NCI-H2029 (cell line): ENCODE measurements at regions not wholly inside any gene's neighbourhood (a gene's known extent, or its start where the extent isn't known, plus 50 kb on each side); places are given as distances from the start of the nearest gene placed in this dataset.

Experiments
- DNase-seq: peaks from one replicate; lab custom pipeline; 2025; lab: John Stamatoyannopoulos, UW

GRCh38 chr20:57848282-57848681 lies 138.5 kb upstream of the PMEPA1 start:
- DNase-seq: no peak

DNA sequence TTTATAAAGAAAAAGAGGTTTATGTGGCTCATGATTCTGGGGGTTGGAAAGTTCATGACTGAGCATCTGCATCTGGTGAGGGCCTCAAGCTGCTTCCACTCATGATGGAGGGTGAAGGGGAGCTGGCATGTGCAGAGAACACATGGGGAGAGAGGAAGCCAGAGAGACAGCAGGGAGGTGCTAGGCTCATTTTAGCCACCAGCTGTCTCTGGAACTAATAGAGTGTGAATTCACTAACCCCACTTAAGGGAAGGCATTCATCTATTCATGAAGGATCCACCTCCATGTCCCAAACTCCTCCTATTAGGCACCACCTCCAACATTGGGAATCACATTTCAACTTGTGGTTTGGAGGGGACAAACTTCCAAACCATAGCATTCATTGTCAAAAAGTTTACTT lies 137.3 kb upstream of the PMEPA1 start:
- DNase-seq: no peak

- no peak for DNase-seq
Measured at GRCh38 chr20:57844626-57845596, 135.1 kb upstream of the PMEPA1 start.

DNA sequence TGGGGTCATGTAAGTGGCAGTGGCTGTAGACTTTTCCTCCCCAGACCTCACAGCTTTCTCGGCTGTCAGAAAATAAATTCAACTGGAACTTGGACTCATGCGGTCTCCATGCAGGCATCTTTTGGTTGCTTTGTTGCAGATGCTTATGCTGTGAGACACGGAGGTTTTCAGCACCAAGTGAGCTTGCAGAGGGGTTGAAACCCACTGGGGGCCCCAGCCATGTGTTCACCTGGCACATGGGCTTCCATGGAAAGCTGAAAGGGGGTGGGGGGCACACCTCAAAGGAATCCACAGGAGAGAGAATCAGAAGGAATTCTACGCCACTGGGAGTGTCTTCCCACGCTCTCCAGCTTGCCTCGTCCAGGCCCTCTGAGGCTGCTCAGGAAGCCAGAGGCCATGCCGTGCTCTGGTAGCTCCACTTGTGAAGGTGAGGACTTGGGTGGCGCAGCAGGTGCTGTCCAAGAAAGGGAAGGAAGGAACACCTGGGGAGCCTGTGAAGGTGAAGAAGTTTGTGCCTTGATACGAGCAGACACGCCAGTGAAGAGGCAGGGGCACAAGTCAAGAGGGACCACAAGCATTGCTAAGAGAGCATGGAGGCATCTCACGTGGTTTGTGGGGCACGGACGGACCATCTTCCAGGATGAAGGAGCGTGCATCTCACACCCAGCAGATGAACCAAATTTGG lies 134.3 kb upstream of the PMEPA1 start:
- DNase-seq: no peak

GRCh38 chr20:57842720-57843119 lies 132.9 kb upstream of the PMEPA1 start:
- DNase-seq: no peak

DNA sequence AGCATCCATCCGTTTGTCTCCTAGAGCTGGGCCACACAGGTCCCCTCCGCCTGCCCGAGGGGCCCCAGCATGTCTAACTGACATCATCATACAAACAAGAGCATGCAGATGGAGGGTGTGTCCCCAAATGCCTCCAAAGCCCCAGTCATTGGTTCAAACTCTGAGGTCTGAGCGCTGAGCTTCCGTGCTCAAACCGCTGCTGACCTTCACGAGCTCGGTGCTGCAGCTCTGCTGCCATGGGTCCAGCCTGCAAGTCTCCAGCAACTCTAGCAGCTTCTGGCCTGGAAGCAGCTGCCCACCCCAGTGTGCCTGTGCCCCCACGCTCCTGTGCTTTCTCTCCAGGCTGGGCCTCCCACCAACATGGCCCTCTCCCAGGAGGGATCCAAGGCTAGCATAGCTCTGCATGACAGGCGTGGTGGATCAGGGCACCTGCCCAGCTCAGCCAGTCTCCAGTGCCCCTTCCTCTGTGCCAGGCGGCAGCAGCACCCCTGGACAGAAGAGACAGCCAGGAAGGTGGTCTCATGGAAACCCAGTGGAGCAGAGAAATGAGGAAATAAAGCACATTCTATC lies 131.6 kb upstream of the PMEPA1 start:
- DNase-seq: no peak

DNA sequence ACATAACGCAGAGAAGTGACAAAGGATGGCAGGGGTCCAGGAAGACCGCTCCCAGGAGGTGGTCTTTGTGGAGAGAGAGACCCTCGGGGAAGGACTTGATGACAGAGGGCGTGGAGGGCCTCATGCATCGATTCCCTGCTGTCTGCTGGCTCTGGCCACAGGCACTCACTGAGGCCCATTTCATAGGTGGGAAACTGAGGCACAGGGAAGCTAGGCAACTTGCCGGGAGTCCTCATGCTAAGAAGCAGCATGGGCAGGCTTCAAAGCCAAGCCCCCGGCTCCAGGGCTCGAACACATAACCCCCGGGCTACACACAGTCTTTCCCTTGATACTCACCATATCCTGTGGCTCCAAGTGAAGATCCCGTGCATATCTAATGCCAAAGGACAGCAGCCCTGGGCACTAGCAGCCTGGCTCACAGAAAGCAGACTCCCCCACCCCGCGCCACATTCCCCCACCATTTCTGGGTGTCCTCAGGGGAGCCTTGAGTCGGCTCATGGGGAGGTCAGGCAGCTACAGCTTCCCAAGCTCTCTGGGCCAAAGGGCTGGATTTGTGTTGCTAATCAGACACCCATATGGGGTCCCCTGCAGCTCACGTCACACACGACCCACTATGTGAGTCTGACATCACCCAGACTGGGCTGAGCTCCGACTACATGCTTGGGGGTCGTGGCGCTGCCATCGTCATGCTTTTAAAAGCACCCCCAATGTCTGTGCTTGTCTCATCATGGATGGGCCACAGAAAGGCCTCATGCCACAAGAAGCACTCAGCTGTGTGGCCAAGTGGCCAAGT lies 130.9 kb upstream of the PMEPA1 start:
- no peak for DNase-seq

GRCh38 chr20:57840066-57840465 lies 130.3 kb upstream of the PMEPA1 start:
- no peak for DNase-seq

- DNase-seq: peak; percentile 17
Measured at GRCh38 chr20:57838670-57839151, 128.9 kb upstream of the PMEPA1 start.

- DNase-seq: no peak
Measured at GRCh38 chr20:57837208-57838035, 127.6 kb upstream of the PMEPA1 start.

DNA sequence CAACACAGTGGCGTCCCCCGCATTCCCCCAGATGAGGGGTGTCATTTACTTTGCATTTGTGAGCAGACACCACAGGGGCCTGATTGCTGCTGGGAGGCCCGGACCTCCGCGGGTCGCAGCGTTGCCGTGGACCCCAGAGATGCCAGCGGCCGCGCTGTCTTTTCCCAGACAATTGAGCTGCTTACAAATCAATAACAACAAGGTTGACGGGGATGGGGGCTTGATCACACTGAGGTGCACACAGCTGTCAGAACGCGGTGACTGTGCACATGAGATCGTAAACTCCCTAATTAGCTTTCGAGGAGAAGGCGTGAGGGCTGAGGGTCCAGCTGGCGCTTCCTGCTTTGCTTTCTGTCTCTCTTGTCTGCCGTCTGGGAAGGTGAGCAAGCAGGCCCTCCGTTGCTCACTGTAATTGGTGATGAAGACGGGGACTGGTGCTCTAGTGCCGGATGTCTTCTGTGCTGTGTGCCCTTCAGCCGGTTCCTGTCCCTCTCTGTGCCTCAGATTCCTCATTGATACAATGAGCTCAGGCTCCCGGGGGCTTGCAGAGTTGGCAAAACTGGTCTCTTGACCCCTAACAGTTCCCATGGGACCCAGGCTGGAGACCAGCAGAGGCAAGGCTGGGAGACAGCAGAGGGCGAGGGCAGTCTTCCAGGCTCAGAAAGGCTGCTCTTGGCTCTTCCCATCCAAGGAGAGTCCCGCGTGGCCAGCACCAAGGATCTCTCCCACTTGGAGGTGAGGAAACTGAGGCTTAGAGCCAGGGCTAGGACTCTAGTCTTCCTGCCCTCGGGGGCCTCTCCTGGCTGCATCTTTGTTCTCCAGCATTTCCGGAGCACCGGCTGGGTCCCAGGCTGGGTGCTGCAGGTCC lies 126.0 kb upstream of the PMEPA1 start:
- no peak for DNase-seq

DNA sequence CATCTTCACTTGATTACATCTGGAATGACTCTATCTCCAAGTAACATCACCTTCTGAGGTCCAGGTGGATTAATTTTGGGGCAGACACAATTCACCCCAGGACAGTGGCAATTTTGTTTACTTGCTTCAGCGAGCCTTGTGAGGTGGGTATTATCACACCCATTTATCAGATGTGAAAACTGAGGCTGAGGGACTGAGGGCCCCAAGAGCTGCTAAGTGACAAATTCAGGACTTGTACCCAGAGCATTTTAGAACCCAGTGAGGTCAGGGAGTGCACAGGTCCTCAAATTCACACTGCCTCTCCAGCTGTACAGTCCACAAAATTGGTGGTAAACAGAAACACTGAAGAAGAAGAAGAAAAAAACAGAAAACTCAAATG lies 125.2 kb upstream of the PMEPA1 start:
- no peak for DNase-seq

DNA sequence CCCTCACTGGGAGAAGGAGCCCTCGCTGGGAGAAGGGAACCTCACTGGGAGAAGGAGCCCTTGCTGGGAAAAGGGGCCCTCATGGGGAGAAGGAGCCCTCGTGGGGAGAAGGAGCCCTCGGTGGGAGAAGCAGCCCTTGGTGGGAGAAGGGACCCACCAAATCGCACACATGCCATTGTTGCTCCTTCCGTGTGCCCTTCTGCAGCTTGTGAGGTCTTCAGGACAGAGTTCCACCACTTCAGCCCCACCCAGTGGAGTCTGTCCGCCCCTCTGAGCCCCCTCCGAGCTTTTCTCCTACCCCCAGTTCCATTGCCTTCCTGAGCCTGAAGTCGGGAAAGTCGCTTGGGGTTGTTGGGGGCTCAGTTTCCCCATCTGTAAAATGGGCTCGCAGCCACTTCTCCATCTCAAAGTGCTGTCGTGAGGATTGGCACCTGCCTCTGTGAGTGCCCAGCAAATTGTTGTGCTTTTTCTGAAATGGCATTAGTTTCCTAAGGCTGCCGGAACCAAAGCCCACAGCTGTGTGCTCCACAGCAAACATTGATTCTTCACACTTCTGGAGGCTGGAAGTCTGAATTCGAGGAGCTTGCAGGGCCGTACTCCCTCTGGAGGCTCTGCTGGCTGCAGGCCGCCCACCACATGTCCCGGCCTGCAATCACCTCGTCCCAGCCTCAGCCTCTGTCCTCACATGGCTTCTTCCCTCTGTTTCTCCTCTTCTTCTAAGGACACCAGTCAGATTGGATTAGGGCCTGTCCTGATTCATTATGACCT lies 124.7 kb upstream of the PMEPA1 start:
- DNase-seq: no peak

GRCh38 chr20:57831993-57832585 lies 122.3 kb upstream of the PMEPA1 start:
- no peak for DNase-seq

DNA sequence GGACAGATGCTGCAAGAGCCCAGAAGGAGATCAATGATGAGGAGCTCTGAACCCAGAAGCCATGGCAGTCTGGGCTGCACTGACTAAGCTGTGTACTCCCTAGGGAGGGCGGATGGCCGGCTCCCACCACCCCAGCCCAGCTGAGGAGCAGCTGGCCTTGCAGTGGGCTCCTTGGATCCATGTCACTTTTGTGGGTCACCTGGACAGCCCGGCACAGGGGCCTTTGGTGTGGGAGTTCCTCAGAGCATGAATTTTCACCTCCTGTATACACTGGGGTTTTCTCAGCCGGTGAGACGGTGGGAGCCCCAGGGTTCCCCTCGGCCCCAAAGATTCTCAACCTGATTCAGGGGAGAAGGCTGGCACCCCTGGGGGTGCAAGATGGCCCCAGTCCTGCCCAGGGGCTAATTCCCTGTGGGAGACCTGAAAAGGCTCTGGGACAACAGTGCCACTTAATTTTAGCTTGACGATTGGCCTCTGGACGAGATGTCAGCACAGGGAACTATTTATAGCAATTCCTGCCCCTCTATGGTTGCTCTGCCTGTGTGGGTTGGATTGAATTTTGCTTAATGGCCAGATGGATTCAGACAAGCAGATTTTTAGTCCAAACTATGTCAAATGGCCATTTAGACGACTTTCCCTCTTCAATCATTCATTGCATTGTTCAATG lies 121.6 kb upstream of the PMEPA1 start:
- no peak for DNase-seq

DNA sequence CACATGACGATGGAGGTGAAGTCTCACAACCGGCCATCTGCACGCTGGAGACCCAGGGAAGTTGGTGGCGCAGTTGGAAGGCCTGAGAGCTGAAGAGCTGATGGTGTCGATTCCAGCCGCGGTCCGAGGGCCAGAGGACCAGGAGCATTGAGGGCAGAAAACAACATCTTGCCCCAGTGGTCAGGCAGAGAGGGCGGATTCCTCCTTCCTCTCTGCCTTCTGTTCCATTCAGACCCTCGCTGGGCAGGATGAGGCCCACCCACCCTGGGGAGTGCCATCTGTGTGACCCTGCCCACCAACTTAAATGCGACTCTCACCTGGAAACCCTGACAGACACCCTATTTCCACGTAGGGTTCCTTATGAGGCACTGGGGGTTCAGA lies 120.7 kb upstream of the PMEPA1 start:
- no peak for DNase-seq

DNA sequence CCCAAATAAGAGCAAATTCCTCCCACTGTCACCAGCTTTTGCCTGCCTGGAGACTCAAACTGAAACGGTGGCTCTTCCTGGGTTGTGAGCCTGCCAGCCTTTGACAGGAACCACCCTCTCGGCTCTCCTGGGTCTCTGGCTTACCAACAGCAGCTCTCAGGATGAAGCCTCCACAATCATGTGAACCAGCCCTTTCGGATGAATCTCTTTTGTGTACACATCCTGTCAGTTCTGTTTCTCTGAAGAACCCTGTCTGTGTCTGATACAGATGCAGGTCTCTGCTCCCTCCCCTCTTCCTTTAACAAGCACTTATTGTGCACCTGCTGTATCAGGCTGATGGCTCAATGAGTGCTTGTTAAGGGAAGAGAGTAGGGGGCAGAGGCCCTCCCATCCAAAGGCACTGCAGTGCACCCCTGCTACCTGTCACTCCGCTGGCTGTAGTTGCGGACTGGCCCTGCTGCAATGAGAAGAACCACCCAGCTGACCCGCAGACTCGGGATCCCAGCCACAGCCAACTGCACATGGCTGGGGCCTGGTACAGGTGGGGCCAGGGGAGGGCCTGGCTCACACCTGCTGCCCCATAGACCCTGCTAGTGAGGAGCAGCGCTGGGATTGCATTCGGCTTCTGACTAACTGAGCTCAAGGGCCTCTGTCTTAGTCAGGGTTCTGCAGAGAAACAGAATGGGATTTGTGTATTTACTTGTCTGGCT lies 120.1 kb upstream of the PMEPA1 start:
- DNase-seq: peak; percentile 31

- no peak for DNase-seq
Measured at GRCh38 chr20:57829336-57829735, 119.5 kb upstream of the PMEPA1 start.
